ENCODE measurements at regions not wholly inside any gene's neighbourhood (a gene's known extent, or its start where the extent isn't known, plus 50 kb on each side); places are given as distances from the start of the nearest gene placed in this dataset.
"Not testable (repeated sequence)": the region's sequence is repeated elsewhere in the genome, so short reads cannot be mapped to it uniquely, and the experiment has no call there.

DNA sequence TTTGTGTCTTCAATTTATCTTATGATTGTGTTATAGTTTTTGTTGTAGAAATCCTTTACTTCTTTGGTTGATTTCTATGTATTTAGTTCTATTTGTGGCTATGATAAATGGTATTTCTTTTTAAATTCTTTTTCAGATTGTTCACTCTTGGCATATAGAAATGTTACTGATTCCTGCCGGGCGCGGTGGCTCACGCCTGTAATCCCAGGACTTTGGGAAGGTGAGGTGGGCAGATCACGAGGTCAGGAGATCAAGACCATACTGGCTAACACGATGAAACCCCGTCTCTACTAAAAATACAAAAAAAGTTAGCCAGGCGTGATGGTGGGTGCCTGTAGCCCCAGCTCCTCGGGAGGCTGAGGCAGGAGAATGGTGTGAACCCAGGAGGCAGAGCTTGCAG is 158.6 kb upstream of the TPTE start:
- DNase-seq (ENCODE audit: low spot score): peak; percentile 88
- intact Hi-C loops (cut with DNase I): not testable (repeated sequence)

GRCh38 chr21:10363321-10363720 is 158.1 kb upstream of the TPTE start:
- not testable (repeated sequence) for DNase-seq (ENCODE audit: low spot score)

DNA sequence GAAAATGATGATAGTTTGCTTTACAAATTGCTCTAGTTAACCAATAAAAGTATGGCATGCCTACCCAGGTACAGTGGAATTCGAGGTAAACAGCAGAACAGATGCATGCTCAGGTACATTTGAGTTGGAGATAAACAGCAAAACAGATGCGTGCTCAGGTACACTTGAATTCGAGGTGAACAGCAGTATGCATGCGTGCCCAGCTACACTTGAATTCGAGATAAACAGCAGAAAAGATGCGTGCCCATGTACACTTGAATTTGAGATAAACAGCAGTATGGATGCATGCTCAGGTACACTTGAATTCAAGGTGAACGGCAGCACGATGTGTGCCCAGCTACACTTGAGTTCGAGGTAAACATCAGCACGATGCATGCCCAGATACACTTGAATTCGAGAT is 155.2 kb upstream of the TPTE start:
- DNase-seq (ENCODE audit: low spot score); intact Hi-C loops (cut with DNase I): not testable (repeated sequence)

More at GRCh38 chr21:10363321-10363720, 158.1 kb upstream of the TPTE start:
- intact Hi-C loops (cut with DNase I): not testable (repeated sequence)

- DNase-seq (ENCODE audit: low spot score): not testable (repeated sequence)
Measured at GRCh38 chr21:10367586-10367985, 153.8 kb upstream of the TPTE start.

DNA sequence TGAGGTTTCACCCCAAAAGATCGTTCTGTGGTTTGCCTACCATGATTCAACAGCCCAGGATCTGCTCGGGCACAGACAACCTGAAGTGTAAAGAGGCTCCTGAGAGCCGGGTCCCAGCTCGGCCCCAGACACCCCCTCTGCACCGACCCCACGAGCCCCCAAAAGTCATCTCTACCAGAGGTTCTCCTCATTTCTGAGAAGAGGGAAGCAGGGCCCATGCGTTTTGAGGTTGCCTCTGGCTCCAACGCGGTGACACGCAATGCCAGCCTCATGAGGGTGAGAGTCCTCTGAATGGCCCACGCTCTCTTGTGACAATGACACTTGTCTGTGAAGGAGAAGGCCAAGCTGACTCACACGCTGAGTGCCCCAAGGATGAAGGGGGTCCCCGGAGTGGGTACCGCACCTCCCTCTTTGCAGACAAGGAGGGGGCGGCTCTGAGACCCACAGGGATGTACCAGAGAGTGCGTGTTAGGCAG is 153.0 kb upstream of the TPTE start:
- DNase-seq (ENCODE audit: low spot score): peak; percentile 92
- intact Hi-C loops (cut with DNase I): not testable (repeated sequence)

More at GRCh38 chr21:10367586-10367985, 153.8 kb upstream of the TPTE start:
- intact Hi-C loops (cut with DNase I): not testable (repeated sequence)

GRCh38 chr21:10369289-10369688 is 152.1 kb upstream of the TPTE start:
- intact Hi-C loops (cut with DNase I); DNase-seq (ENCODE audit: low spot score): not testable (repeated sequence)

DNA sequence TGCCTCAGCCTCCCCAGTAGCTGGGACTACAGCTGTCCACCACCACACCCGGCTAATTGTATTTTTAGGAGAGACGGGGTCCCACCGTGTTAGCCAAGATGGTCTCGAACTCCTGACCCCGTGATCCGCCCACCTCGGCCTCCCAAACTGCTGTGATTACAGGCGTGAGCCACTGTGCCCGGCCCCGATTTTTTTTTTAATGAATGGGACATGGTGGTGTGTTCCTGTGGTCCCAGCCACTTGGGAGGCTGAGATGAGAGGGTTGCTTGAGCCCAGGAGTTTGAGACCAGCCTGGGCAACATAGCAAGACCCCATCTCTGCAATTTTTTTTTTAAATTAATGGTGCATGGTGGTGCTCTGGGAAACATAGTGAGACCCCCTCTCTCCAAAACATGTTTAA is 143.6 kb upstream of the TPTE start:
- DNase-seq (ENCODE audit: low spot score); intact Hi-C loops (cut with DNase I): not testable (repeated sequence)

GRCh38 chr21:10379816-10380215 is 141.6 kb upstream of the TPTE start:
- DNase-seq (ENCODE audit: low spot score); intact Hi-C loops (cut with DNase I): not testable (repeated sequence)

- intact Hi-C loops (cut with DNase I); DNase-seq (ENCODE audit: low spot score): not testable (repeated sequence)
Measured at GRCh38 chr21:10381687-10382060, 139.7 kb upstream of the TPTE start.

DNA sequence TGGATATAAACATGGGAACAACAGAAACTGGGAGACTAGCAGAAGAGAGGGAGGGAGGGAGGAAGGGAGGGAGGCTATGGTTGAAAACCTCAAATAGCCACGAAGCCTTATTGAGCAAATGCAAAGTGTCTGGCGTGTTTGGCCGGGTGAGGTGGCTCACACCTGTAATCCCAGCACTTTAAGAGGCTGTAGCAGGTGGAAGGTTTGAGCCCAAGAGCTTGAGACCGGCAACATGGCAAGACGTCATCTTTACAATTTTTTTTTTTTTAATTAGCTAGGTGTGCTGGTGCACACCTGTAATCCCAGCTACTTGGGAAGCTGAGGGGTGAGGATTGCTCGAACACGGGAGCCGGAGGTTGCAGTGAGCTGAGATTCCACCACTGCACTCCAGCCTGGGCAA is 139.2 kb upstream of the TPTE start:
- DNase-seq (ENCODE audit: low spot score); intact Hi-C loops (cut with DNase I): not testable (repeated sequence)

- DNase-seq (ENCODE audit: low spot score); intact Hi-C loops (cut with DNase I): not testable (repeated sequence)
Measured at GRCh38 chr21:10382580-10382979, 138.8 kb upstream of the TPTE start.

DNA sequence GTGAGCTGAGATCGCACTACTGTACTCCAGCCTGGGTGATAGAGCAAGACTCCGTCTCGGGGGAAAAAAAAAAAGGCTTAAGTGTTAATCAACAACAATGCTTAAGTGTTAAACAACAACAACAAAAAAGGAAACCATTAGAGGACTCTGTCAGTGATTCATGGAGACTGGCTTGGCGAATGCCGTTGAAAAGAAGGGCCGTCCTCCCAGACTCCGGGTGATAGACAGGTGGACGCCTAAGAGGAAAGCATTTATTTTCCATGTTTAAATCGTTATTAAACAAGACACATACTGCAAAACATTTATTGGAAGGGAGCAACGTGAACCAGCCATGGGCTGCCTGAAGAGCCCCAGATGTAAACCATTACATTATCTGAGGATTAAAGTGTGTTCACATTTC is 137.8 kb upstream of the TPTE start:
- intact Hi-C loops (cut with DNase I): not testable (repeated sequence)
- peak; percentile 82 for DNase-seq (ENCODE audit: low spot score)

DNA sequence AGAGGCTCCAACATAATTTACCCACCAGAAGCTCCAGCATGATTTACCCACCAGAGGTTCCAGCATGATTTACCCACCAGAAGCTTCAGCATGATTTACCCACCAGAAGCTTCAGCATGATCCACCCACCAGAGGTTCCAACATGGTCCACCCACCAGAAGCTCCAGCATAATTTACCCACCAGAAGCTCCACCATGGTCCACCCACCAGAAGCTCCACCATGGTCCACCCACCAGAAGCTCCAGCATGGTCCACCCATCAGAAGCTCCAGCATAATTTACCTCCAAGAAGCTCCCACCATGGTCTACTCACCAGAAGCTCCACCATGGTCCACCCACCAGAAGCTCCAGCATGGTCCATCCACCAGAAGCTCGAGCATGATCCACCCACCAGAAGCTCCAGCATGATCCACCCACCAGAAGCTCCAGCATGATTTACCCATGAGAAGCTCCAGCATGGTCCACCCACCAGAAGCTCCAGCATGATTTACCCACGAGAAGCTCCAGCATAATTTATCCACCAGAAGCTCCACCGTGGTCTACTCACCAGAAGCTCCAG is 137.0 kb upstream of the TPTE start:
- intact Hi-C loops (cut with DNase I): not testable (repeated sequence)
- DNase-seq (ENCODE audit: low spot score): peak; percentile 64

DNA sequence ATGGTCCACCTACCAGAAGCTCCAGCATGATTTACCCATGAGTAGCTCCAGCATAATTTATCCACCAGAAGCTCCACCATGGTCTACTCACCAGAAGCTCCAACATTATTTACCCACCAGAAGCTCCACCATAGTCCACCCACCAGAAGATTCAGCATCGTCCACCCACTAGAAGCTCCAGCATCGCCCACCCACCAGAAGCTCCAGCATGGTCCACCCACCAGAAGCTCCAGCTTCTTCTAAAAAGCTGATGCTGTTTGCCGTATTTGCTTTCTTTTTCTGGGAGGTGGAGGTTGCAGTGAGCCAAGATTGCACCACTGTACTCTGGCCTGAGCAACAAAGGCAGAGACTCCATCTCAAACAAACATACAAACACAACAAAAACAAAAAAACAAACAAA is 136.2 kb upstream of the TPTE start:
- DNase-seq (ENCODE audit: low spot score): peak; percentile 81

GRCh38 chr21:10385898-10386527 is 135.4 kb upstream of the TPTE start:
- intact Hi-C loops (cut with DNase I): not testable (repeated sequence)
- peak; percentile 80 for DNase-seq (ENCODE audit: low spot score)

More for the DNA sequence above, 136.2 kb upstream of the TPTE start:
- intact Hi-C loops (cut with DNase I): not testable (repeated sequence)

DNA sequence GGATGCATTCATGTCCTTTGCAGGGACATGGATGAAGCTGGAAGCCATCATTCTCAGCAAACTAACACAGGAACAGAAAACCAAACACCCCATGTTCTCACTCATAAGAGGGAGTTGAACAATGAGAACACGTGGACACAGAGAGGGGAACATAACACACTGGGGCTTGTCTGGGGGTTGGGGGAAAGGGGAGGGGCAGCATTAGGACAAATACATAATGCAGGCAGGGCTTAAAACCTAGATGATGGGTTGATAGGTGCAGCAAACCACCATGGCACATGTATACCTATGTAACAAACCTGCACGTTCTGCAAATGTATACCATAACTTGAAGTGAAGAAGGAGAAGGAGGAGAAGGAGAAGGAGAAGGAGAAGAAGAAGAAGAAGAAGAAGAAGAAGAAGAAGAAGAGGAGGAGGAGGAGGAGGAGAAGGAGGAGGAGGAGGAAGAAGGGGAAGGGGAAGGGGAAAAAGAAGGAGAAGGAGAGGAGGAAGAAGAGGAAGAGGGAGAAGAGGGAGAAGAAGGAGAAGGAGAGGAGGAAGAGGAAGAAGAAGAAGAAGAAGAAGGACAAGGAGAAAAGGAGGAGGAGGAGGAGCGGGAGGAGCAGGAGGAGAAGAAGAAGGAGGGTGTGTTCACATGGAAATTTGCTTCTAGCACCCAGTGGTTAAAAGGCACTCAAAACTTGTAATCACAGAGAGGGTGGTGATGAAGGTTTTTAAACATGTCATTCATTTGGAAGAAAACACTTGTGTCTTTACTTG is 133.5 kb upstream of the TPTE start:
- intact Hi-C loops (cut with DNase I); DNase-seq (ENCODE audit: low spot score): not testable (repeated sequence)

DNA sequence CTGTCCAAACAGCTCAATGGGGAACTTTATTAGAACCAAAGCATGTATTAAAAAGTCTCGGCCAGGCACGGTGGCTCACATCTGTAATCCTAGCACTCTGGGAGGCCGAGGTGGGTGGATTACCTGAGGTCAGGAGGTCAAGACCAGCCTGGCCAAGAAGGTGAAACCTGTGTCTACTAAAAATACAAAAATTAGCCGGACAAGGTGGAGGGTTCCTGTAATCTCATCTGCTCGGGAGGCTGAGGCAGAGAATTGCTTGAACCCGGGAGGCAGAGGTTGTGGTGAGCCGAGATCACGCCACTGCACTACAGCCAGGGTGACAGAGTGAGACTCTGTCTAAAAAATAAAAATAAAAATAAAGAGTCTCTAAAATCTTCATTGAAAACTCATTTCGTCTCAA is 132.8 kb upstream of the TPTE start:
- intact Hi-C loops (cut with DNase I); DNase-seq (ENCODE audit: low spot score): not testable (repeated sequence)

DNA sequence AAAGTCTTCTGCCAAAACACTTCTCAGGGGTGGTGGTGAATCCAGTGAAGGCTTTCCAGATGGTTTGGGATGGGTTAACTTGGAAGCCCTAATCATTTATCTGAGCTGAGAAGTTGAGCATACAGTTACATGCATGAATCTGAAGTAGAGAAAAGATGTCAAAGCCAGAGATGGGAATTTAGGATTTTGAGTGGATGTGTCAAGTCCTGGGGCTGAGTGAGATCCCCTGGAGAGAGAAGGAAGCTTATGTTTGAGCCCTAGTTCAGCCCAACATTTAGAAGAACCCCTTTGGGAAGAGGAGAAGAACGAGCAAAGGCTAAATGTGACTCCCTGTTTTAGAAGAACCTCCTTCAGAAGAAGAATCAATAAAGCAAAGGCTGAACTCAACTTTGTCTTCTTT is 129.1 kb upstream of the TPTE start:
- intact Hi-C loops (cut with DNase I); DNase-seq (ENCODE audit: low spot score): not testable (repeated sequence)

- DNase-seq (ENCODE audit: low spot score); intact Hi-C loops (cut with DNase I): not testable (repeated sequence)
Measured at GRCh38 chr21:10395963-10396362, 125.4 kb upstream of the TPTE start.

- peak; percentile 84 for DNase-seq (ENCODE audit: low spot score)
- intact Hi-C loops (cut with DNase I): not testable (repeated sequence)
Measured at GRCh38 chr21:10397495-10397915, 123.9 kb upstream of the TPTE start.
